ENCODE measurements at regions not wholly inside any gene's neighbourhood (a gene's known extent, or its start where the extent isn't known, plus 50 kb on each side); places are given as distances from the start of the nearest gene placed in this dataset.

DNA sequence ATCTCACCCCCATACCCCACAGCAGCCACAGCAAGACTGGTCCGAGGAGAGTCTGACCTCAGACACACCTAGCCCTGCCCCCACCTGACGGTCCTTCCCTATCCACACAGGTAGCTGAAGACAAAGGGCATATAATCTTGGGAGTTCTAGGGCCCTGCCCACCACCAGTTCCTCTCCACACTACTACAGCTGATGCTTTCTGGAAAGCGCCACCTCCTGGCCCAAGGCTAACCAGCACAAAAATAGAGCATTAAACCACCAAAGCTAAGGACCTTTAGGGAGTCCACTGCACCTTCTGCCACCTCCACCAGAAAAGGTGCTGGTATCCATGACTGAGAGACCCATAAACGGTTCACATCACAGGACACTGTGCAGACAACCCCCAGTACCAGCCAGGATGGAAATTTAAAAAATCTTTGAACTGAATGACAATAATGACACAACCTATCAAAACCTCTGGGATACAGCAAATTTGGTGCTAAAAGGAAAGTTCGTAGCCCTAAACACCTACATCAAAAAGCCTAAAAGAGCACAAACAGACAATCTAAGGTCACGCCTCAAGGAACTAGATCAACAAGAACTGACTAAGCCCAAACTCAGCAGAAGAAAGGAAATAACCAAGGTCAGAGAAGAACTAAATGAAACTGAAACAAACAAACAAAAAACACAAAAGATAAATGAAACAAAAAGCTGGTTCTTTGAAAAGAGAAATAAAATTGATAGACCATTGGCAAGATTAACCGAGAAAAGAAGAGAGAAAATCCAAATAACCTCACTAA is 122.1 kb upstream of the TPRG1 start:
- no peak overlapping the region for H3K27ac ChIP-seq
- no peak overlapping the region for H3K4me2 ChIP-seq
- H4K20me1 ChIP-seq (ENCODE audit: insufficient read depth): no peaks in the 10 kb centered on the region
- H3K27me3 ChIP-seq (ENCODE audit: insufficient read depth, low read depth): no peaks in the 10 kb centered on the region
- no peaks in the 10 kb centered on the region for H3K79me2 ChIP-seq (ENCODE audit: low read depth)
- no peak for TF ChIP-seq EZH2 (IDR thresholded peaks at IDR 0.05; ENCODE audit: low read depth)
- peak; percentile 25; the same call in 1 of the 2 replicates for TF ChIP-seq CTCF (conservative IDR thresholded peaks at IDR 0.05)
- no peaks in the 10 kb centered on the region; the same call in 1 of the 2 replicates for H3K9me3 ChIP-seq (ENCODE audit: insufficient read depth, low read depth)
- ChIA-PET POLR2A (ENCODE audit: unreplicated experiment) (no interaction called here), CTCF (no interaction called here)
- no peaks in the 10 kb centered on the region for H3K9me2 ChIP-seq (ENCODE audit: insufficient read depth)
- no peak overlapping the region for H3K4me3 ChIP-seq
- no peaks in the 10 kb centered on the region for H3F3A ChIP-seq (ENCODE audit: insufficient read depth, low read depth)
- intact Hi-C loops (cut with micrococcal nuclease; ENCODE audit: unreplicated experiment): no loop called here
- no peaks in the 10 kb centered on the region for H3K36me3 ChIP-seq (ENCODE audit: low read depth)
- no peak overlapping the region for H2AFZ ChIP-seq
- no peak for DNase-seq
- no TSS peak for BruUV-seq (replicated peaks)
- no peaks in the 10 kb centered on the region for H3K4me1 ChIP-seq (replicated peaks; ENCODE audit: insufficient read depth)

DNA sequence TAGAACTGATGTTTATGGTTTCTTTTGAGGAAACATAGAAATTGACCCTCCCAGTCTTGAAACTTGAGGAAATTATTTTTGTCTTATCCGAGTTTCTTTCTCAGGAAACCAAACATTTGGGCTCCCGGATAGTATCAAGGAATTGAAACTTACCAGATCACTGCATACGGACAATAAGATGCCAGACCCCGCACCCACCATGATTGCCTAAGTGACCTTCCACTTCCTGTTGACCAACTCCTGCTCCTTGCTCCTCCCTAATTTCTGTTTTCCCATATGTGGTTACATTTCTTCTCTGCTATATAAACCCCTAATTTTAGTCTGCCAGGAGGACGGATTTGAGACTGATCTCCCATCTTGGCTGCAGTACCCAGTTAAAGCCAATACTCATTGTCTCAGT is 118.4 kb upstream of the TPRG1 start:
- H3K9me3 ChIP-seq (ENCODE audit: insufficient read depth, low read depth): no peaks in the 10 kb centered on the region; the same call in 1 of the 2 replicates
- ChIA-PET CTCF (no interaction called here), POLR2A (ENCODE audit: unreplicated experiment) (no interaction called here)
- no peaks in the 10 kb centered on the region for H3K27me3 ChIP-seq (ENCODE audit: insufficient read depth, low read depth)
- H3F3A ChIP-seq (ENCODE audit: insufficient read depth, low read depth): no peaks in the 10 kb centered on the region
- no peak overlapping the region for H3K4me2 ChIP-seq
- no peaks in the 10 kb centered on the region for H3K4me1 ChIP-seq (replicated peaks; ENCODE audit: insufficient read depth)
- intact Hi-C loops (cut with micrococcal nuclease; ENCODE audit: unreplicated experiment): no loop called here
- BruUV-seq (replicated peaks): no TSS peak
- H4K20me1 ChIP-seq (ENCODE audit: insufficient read depth): no peaks in the 10 kb centered on the region
- H2AFZ ChIP-seq: no peak overlapping the region
- DNase-seq: no peak
- no peaks in the 10 kb centered on the region for H3K79me2 ChIP-seq (ENCODE audit: low read depth)
- H3K36me3 ChIP-seq (ENCODE audit: low read depth): no peaks in the 10 kb centered on the region
- H3K4me3 ChIP-seq: no peak overlapping the region
- no peaks in the 10 kb centered on the region for H3K9me2 ChIP-seq (ENCODE audit: insufficient read depth)
- TF ChIP-seq CTCF (conservative IDR thresholded peaks at IDR 0.05): no peak
- TF ChIP-seq EZH2 (IDR thresholded peaks at IDR 0.05; ENCODE audit: low read depth): no peak
- H3K27ac ChIP-seq: no peak overlapping the region

DNA sequence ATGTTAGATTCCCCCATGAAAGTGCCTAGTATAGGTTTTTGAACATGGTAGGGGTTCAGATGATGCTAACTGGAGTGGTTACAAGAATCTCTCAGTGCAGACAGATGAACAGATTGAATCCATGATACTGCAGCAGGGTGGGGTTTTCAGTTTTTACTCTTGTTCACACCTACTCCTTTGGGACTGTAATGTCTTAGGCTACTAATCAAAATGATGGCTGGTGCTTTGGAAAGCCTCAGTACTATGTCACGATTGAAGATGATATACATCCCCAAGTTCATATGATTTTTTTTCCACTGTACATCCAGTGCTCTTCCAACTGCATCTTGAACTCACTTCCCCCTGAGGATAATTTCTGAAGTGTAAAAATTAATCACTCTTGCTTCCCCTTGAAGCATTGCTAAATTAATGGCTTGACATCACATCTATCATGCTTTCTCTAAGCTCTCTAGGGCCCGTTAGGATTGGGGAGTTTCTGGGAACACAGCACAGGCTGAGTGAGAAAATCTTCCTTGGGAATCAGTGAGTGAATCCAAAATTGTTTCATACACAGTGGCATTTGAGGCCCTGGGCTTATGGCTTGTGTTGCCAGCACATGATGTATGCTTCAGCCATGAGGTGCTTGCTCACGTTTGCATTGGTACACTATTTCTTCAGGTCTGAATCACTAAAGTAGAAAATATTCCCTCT is 115.0 kb upstream of the TPRG1 start:
- Histone ChIP-seq H3K9me3 (ENCODE audit: insufficient read depth, low read depth) (no peaks in the 10 kb centered on the region), H3K79me2 (ENCODE audit: low read depth) (no peaks in the 10 kb centered on the region), H3F3A (ENCODE audit: insufficient read depth, low read depth) (no peaks in the 10 kb centered on the region), H3K4me2 (no peak overlapping the region), H3K9me2 (ENCODE audit: insufficient read depth) (no peaks in the 10 kb centered on the region), H4K20me1 (ENCODE audit: insufficient read depth) (no peaks in the 10 kb centered on the region), H3K4me3 (no peak overlapping the region), H3K36me3 (ENCODE audit: low read depth) (no peaks in the 10 kb centered on the region), H2AFZ (no peak overlapping the region), H3K4me1 (replicated peaks; ENCODE audit: insufficient read depth) (no peaks in the 10 kb centered on the region), H3K27me3 (ENCODE audit: insufficient read depth, low read depth) (no peaks in the 10 kb centered on the region), H3K27ac (no peak overlapping the region)
- CTCF ChIA-PET: no interaction called here
- POLR2A ChIA-PET (ENCODE audit: unreplicated experiment): interaction anchor here (0.7 kb wide), 1 partner anchor 24 kb away, joined by 3 read pairs; no protein-coding TSS in a partner anchor
- DNase-seq: no peak
- intact Hi-C loops (cut with micrococcal nuclease; ENCODE audit: unreplicated experiment): no loop called here
- TF ChIP-seq CTCF (conservative IDR thresholded peaks at IDR 0.05) (no peak), EZH2 (IDR thresholded peaks at IDR 0.05; ENCODE audit: low read depth) (no peak)
- BruUV-seq (replicated peaks): no TSS peak
